GM23338 (cell line): ENCODE measurements at regions not wholly inside any gene's neighbourhood (a gene's known extent, or its start where the extent isn't known, plus 50 kb on each side); places are given as distances from the start of the nearest gene placed in this dataset.

Experiments used
- ATAC-seq: fragments of 200-7000 bp; cut with Tn5 transposase; 3 replicates; pipeline ENCODE4 v1.9.1; 2020
- DNase-seq: peaks from one replicate; pipeline ENCODE4 v3.0.0-alpha.2; 2015; ENCODE audit warnings: low spot score
- H2AFZ ChIP-seq: fragments of 200-600 bp; sonication (generic); 2 replicates; pipeline ENCODE4 v1.8.0; 2016; ENCODE audit warnings: antibody characterized with exemption, mild to moderate bottlenecking, moderate library complexity
- H3F3A ChIP-seq: fragments of 200-600 bp; sonication (generic); replicated peaks from 2 replicates; pipeline ENCODE4 v1.8.0; 2017; ENCODE audit warnings: antibody characterized with exemption, mixed run types, low read depth
- H3K27ac ChIP-seq: fragments of 200-600 bp; sonication (generic); 2 replicates; pipeline ENCODE4 v1.6.1; 2016; ENCODE audit warnings: low read depth
- H3K27me3 ChIP-seq: fragments of 200-600 bp; sonication (generic); 2 replicates; pipeline ENCODE4 v1.8.0; 2016; ENCODE audit warnings: mild to moderate bottlenecking, mixed run types, moderate library complexity; ENCODE audit not compliant: insufficient read depth
- H3K36me3 ChIP-seq: fragments of 200-600 bp; sonication (generic); 2 replicates; pipeline ENCODE4 v1.8.0; 2016; ENCODE audit warnings: mild to moderate bottlenecking; ENCODE audit not compliant: insufficient read depth
- H3K4me1 ChIP-seq: fragments of 200-600 bp; sonication (generic); 2 replicates; pipeline ENCODE4 v1.8.0; 2016; ENCODE audit warnings: mild to moderate bottlenecking, moderate library complexity; ENCODE audit not compliant: insufficient read depth
- H3K4me2 ChIP-seq: fragments of 200-600 bp; sonication (generic); 2 replicates; pipeline ENCODE4 v1.7.1; 2017; ENCODE audit warnings: mixed run types
- H3K4me3 ChIP-seq: fragments of 200-600 bp; sonication (generic); 2 replicates; pipeline ENCODE4 v1.6.1; 2016; ENCODE audit warnings: mixed run types
- H3K79me2 ChIP-seq: fragments of 200-600 bp; sonication (generic); replicated peaks from 2 replicates; pipeline ENCODE4 v1.8.0; 2017; ENCODE audit warnings: mild to moderate bottlenecking; ENCODE audit not compliant: insufficient read depth
- H3K9me2 ChIP-seq: fragments of 200-600 bp; sonication (generic); 2 replicates; pipeline ENCODE4 v1.8.0; 2017; ENCODE audit not compliant: insufficient read depth
- H4K20me1 ChIP-seq: fragments of 200-600 bp; sonication (generic); replicated peaks from 2 replicates; pipeline ENCODE4 v1.8.0; 2017; ENCODE audit warnings: mild to moderate bottlenecking; ENCODE audit not compliant: insufficient read depth
- H3K27ac Mint-ChIP-seq: 2 replicates; pipeline ENCODE4 v1.8.0; 2020; ENCODE audit warnings: inconsistent platforms, mild to moderate bottlenecking, moderate library complexity, mixed read lengths
- H3K27me3 Mint-ChIP-seq: 3 replicates; pipeline ENCODE4 v1.8.0; 2022; ENCODE audit warnings: low read depth, mild to moderate bottlenecking, moderate library complexity, mixed read lengths, inconsistent platforms; ENCODE audit not compliant: insufficient read depth, poor library complexity
- H3K36me3 Mint-ChIP-seq: 3 replicates; pipeline ENCODE4 v1.8.0; 2021; ENCODE audit warnings: low read depth, mild to moderate bottlenecking, inconsistent platforms, moderate library complexity, mixed read lengths
- H3K4me1 Mint-ChIP-seq: 3 replicates; pipeline ENCODE4 v1.8.0; 2020; ENCODE audit warnings: mild to moderate bottlenecking, inconsistent platforms, mixed read lengths
- H3K4me3 Mint-ChIP-seq: 3 replicates; pipeline ENCODE4 v1.8.0; 2021; ENCODE audit warnings: moderate library complexity, mild to moderate bottlenecking, inconsistent platforms, mixed read lengths
- H3K9me3 Mint-ChIP-seq: 3 replicates; pipeline ENCODE4 v1.8.0; 2020; ENCODE audit warnings: moderate library complexity, mild to moderate bottlenecking, inconsistent platforms, mixed read lengths
- CREB1 ChIP-seq: fragments of 250-450 bp; sonication (Bioruptor Pico); IDR thresholded peaks from 2 replicates; pipeline ENCODE4 v1.5.0; 2020; ENCODE audit warnings: low read depth, mild to moderate bottlenecking, moderate library complexity
- EZH2 ChIP-seq: fragments of 200-600 bp; sonication (generic); IDR thresholded peaks from one replicate; pipeline ENCODE4 v1.8.0; 2017; ENCODE audit warnings: antibody characterized with exemption, mild to moderate bottlenecking, low read depth; ENCODE audit not compliant: unreplicated experiment
- EZH2phosphoT487 ChIP-seq: fragments of 200-600 bp; sonication (generic); IDR thresholded peaks from one replicate; pipeline ENCODE4 v1.8.1; 2018; ENCODE audit warnings: antibody characterized with exemption; ENCODE audit not compliant: unreplicated experiment
- JUNB ChIP-seq: IDR thresholded peaks from one replicate; pipeline ENCODE4 v1.6.1; 2016; ENCODE audit warnings: antibody characterized with exemption; ENCODE audit not compliant: unreplicated experiment
- NANOG ChIP-seq: IDR thresholded peaks from 2 replicates; pipeline ENCODE4 v1.6.1; 2016; ENCODE audit warnings: antibody characterized with exemption, borderline replicate concordance
- ZNF114 ChIP-seq: fragments of 250-450 bp; sonication (Bioruptor Pico); IDR thresholded peaks from 2 replicates; pipeline ENCODE4 v1.5.0; 2020; ENCODE audit warnings: mild to moderate bottlenecking, moderate library complexity
- TF ChIP-seq, protein P1 (sequence below): fragments of 250-450 bp; sonication (Bioruptor Pico); IDR thresholded peaks from 2 replicates; pipeline ENCODE4 v1.5.0; 2020; ENCODE audit warnings: mild to moderate bottlenecking, moderate library complexity
- TF ChIP-seq, protein P2 (sequence below), 2 experiments: fragments of 200-600 bp in 1 of 2; sonication (generic) in 1 of 2; conservative IDR thresholded peaks; 2 replicates each; pipeline versions ENCODE4 v1.5.1 to v1.6.1; 2016 to 2017; ENCODE audit warnings: antibody characterized with exemption in 2 of 2, low read depth in 2 of 2, mild to moderate bottlenecking in 2 of 2, moderate library complexity in 1 of 2
- TF ChIP-seq, protein P3 (sequence below): IDR thresholded peaks from 2 replicates; pipeline ENCODE4 v1.6.1; 2016; ENCODE audit warnings: antibody characterized with exemption

DNA sequence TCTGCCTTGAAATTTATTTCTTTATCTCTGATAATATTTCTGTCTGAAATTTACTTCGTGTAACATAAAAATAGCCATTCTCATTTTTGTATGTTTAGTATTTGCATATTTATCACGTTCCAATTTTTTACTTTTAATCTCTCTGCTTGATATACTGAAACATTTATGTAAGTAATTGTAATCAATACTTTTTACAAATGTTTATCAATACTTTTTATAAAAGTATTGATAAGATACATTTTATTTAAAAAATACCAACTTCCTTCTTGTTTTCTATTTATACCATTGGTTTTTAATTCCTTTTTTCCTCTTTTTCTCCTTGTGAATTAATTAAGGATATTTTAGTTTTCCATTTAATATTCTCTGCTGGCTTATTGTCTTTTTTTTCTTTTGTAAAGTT lies 60.3 kb upstream of the TBL1XR1 start (continued):
- TF ChIP-seq, protein P1, sequence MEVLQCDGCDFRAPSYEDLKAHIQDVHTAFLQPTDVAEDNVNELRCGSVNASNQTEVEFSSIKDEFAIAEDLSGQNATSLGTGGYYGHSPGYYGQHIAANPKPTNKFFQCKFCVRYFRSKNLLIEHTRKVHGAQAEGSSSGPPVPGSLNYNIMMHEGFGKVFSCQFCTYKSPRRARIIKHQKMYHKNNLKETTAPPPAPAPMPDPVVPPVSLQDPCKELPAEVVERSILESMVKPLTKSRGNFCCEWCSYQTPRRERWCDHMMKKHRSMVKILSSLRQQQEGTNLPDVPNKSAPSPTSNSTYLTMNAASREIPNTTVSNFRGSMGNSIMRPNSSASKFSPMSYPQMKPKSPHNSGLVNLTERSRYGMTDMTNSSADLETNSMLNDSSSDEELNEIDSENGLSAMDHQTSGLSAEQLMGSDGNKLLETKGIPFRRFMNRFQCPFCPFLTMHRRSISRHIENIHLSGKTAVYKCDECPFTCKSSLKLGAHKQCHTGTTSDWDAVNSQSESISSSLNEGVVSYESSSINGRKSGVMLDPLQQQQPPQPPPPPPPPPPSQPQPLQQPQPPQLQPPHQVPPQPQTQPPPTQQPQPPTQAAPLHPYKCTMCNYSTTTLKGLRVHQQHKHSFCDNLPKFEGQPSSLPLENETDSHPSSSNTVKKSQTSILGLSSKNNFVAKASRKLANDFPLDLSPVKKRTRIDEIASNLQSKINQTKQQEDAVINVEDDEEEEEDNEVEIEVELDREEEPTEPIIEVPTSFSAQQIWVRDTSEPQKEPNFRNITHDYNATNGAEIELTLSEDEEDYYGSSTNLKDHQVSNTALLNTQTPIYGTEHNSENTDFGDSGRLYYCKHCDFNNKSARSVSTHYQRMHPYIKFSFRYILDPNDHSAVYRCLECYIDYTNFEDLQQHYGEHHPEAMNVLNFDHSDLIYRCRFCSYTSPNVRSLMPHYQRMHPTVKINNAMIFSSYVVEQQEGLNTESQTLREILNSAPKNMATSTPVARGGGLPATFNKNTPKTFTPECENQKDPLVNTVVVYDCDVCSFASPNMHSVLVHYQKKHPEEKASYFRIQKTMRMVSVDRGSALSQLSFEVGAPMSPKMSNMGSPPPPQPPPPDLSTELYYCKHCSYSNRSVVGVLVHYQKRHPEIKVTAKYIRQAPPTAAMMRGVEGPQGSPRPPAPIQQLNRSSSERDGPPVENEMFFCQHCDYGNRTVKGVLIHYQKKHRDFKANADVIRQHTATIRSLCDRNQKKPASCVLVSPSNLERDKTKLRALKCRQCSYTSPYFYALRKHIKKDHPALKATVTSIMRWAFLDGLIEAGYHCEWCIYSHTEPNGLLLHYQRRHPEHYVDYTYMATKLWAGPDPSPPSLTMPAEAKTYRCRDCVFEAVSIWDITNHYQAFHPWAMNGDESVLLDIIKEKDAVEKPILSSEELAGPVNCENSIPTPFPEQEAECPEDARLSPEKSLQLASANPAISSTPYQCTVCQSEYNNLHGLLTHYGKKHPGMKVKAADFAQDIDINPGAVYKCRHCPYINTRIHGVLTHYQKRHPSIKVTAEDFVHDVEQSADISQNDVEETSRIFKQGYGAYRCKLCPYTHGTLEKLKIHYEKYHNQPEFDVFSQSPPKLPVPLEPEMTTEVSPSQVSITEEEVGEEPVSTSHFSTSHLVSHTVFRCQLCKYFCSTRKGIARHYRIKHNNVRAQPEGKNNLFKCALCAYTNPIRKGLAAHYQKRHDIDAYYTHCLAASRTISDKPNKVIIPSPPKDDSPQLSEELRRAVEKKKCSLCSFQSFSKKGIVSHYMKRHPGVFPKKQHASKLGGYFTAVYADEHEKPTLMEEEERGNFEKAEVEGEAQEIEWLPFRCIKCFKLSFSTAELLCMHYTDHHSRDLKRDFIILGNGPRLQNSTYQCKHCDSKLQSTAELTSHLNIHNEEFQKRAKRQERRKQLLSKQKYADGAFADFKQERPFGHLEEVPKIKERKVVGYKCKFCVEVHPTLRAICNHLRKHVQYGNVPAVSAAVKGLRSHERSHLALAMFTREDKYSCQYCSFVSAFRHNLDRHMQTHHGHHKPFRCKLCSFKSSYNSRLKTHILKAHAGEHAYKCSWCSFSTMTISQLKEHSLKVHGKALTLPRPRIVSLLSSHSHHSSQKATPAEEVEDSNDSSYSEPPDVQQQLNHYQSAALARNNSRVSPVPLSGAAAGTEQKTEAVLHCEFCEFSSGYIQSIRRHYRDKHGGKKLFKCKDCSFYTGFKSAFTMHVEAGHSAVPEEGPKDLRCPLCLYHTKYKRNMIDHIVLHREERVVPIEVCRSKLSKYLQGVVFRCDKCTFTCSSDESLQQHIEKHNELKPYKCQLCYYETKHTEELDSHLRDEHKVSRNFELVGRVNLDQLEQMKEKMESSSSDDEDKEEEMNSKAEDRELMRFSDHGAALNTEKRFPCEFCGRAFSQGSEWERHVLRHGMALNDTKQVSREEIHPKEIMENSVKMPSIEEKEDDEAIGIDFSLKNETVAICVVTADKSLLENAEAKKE (CRISPR knock-in tag) = no peak
- no peak for TF ChIP-seq JUNB
- TF ChIP-seq, protein P2, sequence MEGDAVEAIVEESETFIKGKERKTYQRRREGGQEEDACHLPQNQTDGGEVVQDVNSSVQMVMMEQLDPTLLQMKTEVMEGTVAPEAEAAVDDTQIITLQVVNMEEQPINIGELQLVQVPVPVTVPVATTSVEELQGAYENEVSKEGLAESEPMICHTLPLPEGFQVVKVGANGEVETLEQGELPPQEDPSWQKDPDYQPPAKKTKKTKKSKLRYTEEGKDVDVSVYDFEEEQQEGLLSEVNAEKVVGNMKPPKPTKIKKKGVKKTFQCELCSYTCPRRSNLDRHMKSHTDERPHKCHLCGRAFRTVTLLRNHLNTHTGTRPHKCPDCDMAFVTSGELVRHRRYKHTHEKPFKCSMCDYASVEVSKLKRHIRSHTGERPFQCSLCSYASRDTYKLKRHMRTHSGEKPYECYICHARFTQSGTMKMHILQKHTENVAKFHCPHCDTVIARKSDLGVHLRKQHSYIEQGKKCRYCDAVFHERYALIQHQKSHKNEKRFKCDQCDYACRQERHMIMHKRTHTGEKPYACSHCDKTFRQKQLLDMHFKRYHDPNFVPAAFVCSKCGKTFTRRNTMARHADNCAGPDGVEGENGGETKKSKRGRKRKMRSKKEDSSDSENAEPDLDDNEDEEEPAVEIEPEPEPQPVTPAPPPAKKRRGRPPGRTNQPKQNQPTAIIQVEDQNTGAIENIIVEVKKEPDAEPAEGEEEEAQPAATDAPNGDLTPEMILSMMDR (conservative IDR thresholded peaks at IDR 0.05; ENCODE audit: low read depth in 2 of 2) = no peak

DNA sequence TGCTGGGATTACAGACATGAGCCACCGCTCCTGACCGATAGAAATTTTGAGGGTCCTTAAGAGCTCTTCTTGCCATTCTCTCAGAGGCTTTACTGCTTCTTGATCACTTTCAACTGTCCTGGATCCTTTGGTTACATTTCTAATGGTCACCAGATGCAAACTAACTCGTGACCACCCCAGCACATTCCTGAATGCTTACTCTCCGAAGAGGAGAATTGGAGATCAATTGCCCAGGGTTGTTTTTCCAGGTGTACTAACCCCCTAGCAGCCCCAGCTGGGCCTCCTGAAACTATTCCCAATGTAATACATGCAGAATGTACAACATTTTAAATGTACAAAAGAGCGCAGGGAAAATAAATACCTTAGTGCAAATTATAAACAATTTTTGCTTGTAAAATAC lies 65.1 kb upstream of the TBL1XR1 start:
- 0 out of 3 replicates have a peak, but pooled peaks cover 2% of the 10 kb centered on the region for H3K9me3 Mint-ChIP-seq
- H3K27me3 Mint-ChIP-seq = peaks cover 4% of the 10 kb centered on the region
- DNase-seq (peak; percentile 44), ATAC-seq (peak; percentile 25; the same call in 1 of the 3 replicates)
- no peak overlapping the region for H3K4me3 Mint-ChIP-seq
- Histone ChIP-seq H3K4me2 (no peak overlapping the region), H3K4me1 (no peaks in the 10 kb centered on the region), H4K20me1 (no peaks in the 10 kb centered on the region), H2AFZ (no peak overlapping the region), H3K27ac (no peak overlapping the region), H3K4me3 (no peak overlapping the region), H3K79me2 (no peaks in the 10 kb centered on the region), H3K36me3 (no peaks in the 10 kb centered on the region), H3K9me2 (0 out of 2 replicates have a peak, but pooled peaks cover 3% of the 10 kb centered on the region), H3K27me3 (no peaks in the 10 kb centered on the region), H3F3A (no peaks in the 10 kb centered on the region)
- H3K36me3 Mint-ChIP-seq = no peaks in the 10 kb centered on the region
- H3K4me1 Mint-ChIP-seq = peaks cover 8% of the 10 kb centered on the region
- H3K27ac Mint-ChIP-seq = 0 out of 2 replicates have a peak overlapping the region, but pooled peaks have one; percentile 40
- TF ChIP-seq EZH2 (no peak), CREB1 (no peak), ZNF114 (CRISPR knock-in tag) (no peak), NANOG (no peak), EZH2phosphoT487 (no peak)
- TF ChIP-seq, protein P3, sequence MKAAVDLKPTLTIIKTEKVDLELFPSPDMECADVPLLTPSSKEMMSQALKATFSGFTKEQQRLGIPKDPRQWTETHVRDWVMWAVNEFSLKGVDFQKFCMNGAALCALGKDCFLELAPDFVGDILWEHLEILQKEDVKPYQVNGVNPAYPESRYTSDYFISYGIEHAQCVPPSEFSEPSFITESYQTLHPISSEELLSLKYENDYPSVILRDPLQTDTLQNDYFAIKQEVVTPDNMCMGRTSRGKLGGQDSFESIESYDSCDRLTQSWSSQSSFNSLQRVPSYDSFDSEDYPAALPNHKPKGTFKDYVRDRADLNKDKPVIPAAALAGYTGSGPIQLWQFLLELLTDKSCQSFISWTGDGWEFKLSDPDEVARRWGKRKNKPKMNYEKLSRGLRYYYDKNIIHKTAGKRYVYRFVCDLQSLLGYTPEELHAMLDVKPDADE = no peak
